Liver (tissue), 8 donors: ENCODE measurements at regions not wholly inside any gene's neighbourhood (a gene's known extent, or its start where the extent isn't known, plus 50 kb on each side); places are given as distances from the start of the nearest gene placed in this dataset.

Experiments used
- DNase-seq: peaks from one replicate; pipeline ENCODE4 v3.0.0-alpha.2; 2017; ENCODE audit warnings: low spot score
- H3K27ac ChIP-seq, 2 donors: one replicate each; pipeline ENCODE4 v1.7.0; 2013; ENCODE audit warnings: inconsistent platforms in 2 of 2, low read length in 2 of 2, control low read depth in 1 of 2, low read depth in 1 of 2, mild to moderate bottlenecking in 1 of 2
- H3K27me3 ChIP-seq, 4 donors: one replicate each; pipeline versions ENCODE4 v1.6.1 to v1.7.0; 2013; ENCODE audit warnings: low read length in 3 of 4, inconsistent platforms in 1 of 4, mild to moderate bottlenecking in 1 of 4, moderate library complexity in 1 of 4; ENCODE audit not compliant: control insufficient read depth in 4 of 4, insufficient read depth in 4 of 4
- H3K36me3 ChIP-seq, 4 donors: one replicate each; pipeline versions ENCODE4 v1.6.1 to v1.7.0; 2013; ENCODE audit warnings: low read length in 3 of 4, mild to moderate bottlenecking in 3 of 4, low read depth in 1 of 4, moderate library complexity in 1 of 4; ENCODE audit not compliant: control insufficient read depth in 4 of 4, insufficient read depth in 3 of 4
- H3K4me1 ChIP-seq, 4 donors: one replicate each; pipeline versions ENCODE4 v1.6.1 to v1.7.0; 2013; ENCODE audit warnings: low read length in 3 of 4, mild to moderate bottlenecking in 3 of 4, moderate library complexity in 1 of 4; ENCODE audit not compliant: control insufficient read depth in 4 of 4, insufficient read depth in 4 of 4
- H3K4me3 ChIP-seq, 3 donors: one replicate each; pipeline versions ENCODE4 v1.6.1 to v1.7.0; 2013; ENCODE audit warnings: low read length in 3 of 3, control low read depth in 1 of 3, low read depth in 1 of 3, mild to moderate bottlenecking in 1 of 3
- H3K9ac ChIP-seq, 2 donors: one replicate each; pipeline ENCODE4 v1.7.0; 2013; ENCODE audit warnings: low read length in 2 of 2, mild to moderate bottlenecking in 2 of 2, moderate library complexity in 2 of 2, control low read depth in 1 of 2, low read depth in 1 of 2
- H3K9me3 ChIP-seq, 4 donors: one replicate each; pipeline versions ENCODE4 v1.6.1 to v1.7.0; 2013; ENCODE audit warnings: low read length in 3 of 4; ENCODE audit not compliant: control insufficient read depth in 4 of 4
- ATF3 ChIP-seq: IDR thresholded peaks from 2 replicates; pipeline ENCODE4 v1.6.1; 2016; ENCODE audit warnings: antibody characterized with exemption
- CTCF ChIP-seq: fragments of 150-350 bp; IDR thresholded peaks from 2 replicates; pipeline ENCODE4 v1.5.1; 2017; ENCODE audit warnings: improper control_type of control experiment, low read depth, low read length; ENCODE audit not compliant: missing input control
- EGR1 ChIP-seq, 2 donors: IDR thresholded peaks; 2 replicates each; pipeline ENCODE4 v1.6.1; 2016 to 2018; ENCODE audit warnings: antibody characterized with exemption in 2 of 2, low read depth in 2 of 2
- FOXA1 ChIP-seq: IDR thresholded peaks from 2 replicates; pipeline ENCODE4 v1.6.1; 2016; ENCODE audit warnings: antibody characterized with exemption
- FOXA2 ChIP-seq: IDR thresholded peaks from 2 replicates; pipeline ENCODE4 v1.6.1; 2016; ENCODE audit warnings: antibody characterized with exemption
- GABPA ChIP-seq, 2 donors: IDR thresholded peaks in 1 of 2; conservative IDR thresholded peaks in 1 of 2; 2 replicates each; pipeline ENCODE4 v1.6.1; 2016; ENCODE audit warnings: antibody characterized with exemption in 2 of 2, mild to moderate bottlenecking in 1 of 2, moderate library complexity in 1 of 2
- HNF4A ChIP-seq, 2 donors: conservative IDR thresholded peaks; 2 replicates each; pipeline ENCODE4 v1.6.1; 2016; ENCODE audit warnings: antibody characterized with exemption in 2 of 2, mild to moderate bottlenecking in 2 of 2
- HNF4G ChIP-seq: IDR thresholded peaks from 2 replicates; pipeline ENCODE4 v1.6.1; 2016; ENCODE audit warnings: antibody characterized with exemption
- JUND ChIP-seq, 2 donors: IDR thresholded peaks; 2 replicates each; pipeline ENCODE4 v1.6.1; 2016; ENCODE audit warnings: antibody characterized with exemption in 2 of 2
- NR2F2 ChIP-seq: IDR thresholded peaks from 2 replicates; pipeline ENCODE4 v1.6.1; 2016; ENCODE audit warnings: antibody characterized with exemption
- RAD21 ChIP-seq, 2 donors: IDR thresholded peaks; 2 replicates each; pipeline ENCODE4 v1.6.1; 2016; ENCODE audit warnings: antibody characterized with exemption in 2 of 2, mild to moderate bottlenecking in 2 of 2
- RXRA ChIP-seq, 2 donors: IDR thresholded peaks; 2 replicates each; pipeline ENCODE4 v1.6.1; 2017 to 2018; ENCODE audit warnings: antibody characterized with exemption in 2 of 2, mild to moderate bottlenecking in 1 of 2
- SP1 ChIP-seq: IDR thresholded peaks from 2 replicates; pipeline ENCODE4 v1.6.1; 2018; ENCODE audit warnings: antibody characterized with exemption, mild to moderate bottlenecking
- TAF1 ChIP-seq: conservative IDR thresholded peaks from 2 replicates; pipeline ENCODE4 v1.6.1; 2016; ENCODE audit warnings: antibody characterized with exemption, mild to moderate bottlenecking
- YY1 ChIP-seq: IDR thresholded peaks from 2 replicates; pipeline ENCODE4 v1.6.1; 2016; ENCODE audit warnings: antibody characterized with exemption, mild to moderate bottlenecking
- WGBS: extraction: QIAGEN DNeasy Blood & Tissue Kit; methylation state at CpG from one replicate; pipeline ENCODE4 v1.1.7; 2013; 5-methylcytosine and 5-hydroxymethylcytosine counted together
- TF ChIP-seq, protein P1 (sequence below): IDR thresholded peaks from 2 replicates; pipeline ENCODE4 v1.6.1; 2016; ENCODE audit warnings: antibody characterized with exemption
- TF ChIP-seq, protein P2 (sequence below): IDR thresholded peaks from 2 replicates; pipeline ENCODE4 v1.6.1; 2016; ENCODE audit warnings: antibody characterized with exemption
- TF ChIP-seq, protein P3 (sequence below): IDR thresholded peaks from 2 replicates; pipeline ENCODE4 v1.6.1; 2016; ENCODE audit warnings: antibody characterized with exemption, mild to moderate bottlenecking
- donor health status: healthy.
- donor health status: healthy.
- donor health status: healthy.
- donor health status: healthy.
- donor health status: healthy.

DNA sequence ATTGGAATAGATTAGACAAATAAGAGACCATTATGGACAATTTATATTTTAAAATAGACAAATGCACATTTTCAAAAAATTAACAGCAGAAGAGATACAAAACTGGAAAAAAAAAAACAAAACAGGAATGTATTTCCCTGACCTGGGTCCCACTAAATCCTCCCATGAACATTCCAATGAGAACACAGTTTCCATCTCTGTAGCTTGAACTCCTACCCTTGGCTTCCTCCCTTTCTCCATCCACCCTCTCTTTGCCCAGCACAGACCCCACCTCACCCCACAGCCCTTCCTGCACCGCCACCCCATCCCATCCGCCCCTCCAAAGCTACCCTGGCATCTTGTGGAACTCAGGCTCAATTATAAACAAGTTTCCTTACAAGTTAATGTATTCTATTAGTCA, 71.2 kb upstream of the MPP7 start:
- Histone ChIP-seq H3K36me3 (no peaks in the 10 kb centered on the region), H3K9me3 (no peaks in the 10 kb centered on the region), H3K27me3 (no peaks in the 10 kb centered on the region), H3K27ac (no peak overlapping the region), H3K9ac (no peak overlapping the region), H3K4me1 (no peaks in the 10 kb centered on the region), H3K4me3 (no peak overlapping the region)
- DNase-seq = no peak
- TF ChIP-seq, protein P1, sequence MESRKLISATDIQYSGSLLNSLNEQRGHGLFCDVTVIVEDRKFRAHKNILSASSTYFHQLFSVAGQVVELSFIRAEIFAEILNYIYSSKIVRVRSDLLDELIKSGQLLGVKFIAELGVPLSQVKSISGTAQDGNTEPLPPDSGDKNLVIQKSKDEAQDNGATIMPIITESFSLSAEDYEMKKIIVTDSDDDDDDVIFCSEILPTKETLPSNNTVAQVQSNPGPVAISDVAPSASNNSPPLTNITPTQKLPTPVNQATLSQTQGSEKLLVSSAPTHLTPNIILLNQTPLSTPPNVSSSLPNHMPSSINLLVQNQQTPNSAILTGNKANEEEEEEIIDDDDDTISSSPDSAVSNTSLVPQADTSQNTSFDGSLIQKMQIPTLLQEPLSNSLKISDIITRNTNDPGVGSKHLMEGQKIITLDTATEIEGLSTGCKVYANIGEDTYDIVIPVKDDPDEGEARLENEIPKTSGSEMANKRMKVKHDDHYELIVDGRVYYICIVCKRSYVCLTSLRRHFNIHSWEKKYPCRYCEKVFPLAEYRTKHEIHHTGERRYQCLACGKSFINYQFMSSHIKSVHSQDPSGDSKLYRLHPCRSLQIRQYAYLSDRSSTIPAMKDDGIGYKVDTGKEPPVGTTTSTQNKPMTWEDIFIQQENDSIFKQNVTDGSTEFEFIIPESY = no peak
- no peak for TF ChIP-seq FOXA1
- TF ChIP-seq YY1 = no peak
- TF ChIP-seq NR2F2 = no peak
- no peak for TF ChIP-seq GABPA (IDR thresholded peaks at IDR 0.05 in 1 of 2, conservative IDR thresholded peaks at IDR 0.05 in 1 of 2)
- TF ChIP-seq FOXA2 = no peak
- TF ChIP-seq HNF4G = no peak
- no peak for TF ChIP-seq TAF1
- TF ChIP-seq RAD21 (IDR thresholded peaks at IDR 0.05) = no peak
- no peak for TF ChIP-seq RXRA (IDR thresholded peaks at IDR 0.05)
- no peak for TF ChIP-seq EGR1 (IDR thresholded peaks at IDR 0.05; ENCODE audit: low read depth in 2 of 2)
- TF ChIP-seq CTCF = no peak
- no peak for TF ChIP-seq ATF3
- TF ChIP-seq SP1 = no peak
- TF ChIP-seq, protein P2, sequence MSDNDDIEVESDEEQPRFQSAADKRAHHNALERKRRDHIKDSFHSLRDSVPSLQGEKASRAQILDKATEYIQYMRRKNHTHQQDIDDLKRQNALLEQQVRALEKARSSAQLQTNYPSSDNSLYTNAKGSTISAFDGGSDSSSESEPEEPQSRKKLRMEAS = no peak
- TF ChIP-seq HNF4A (conservative IDR thresholded peaks at IDR 0.05) = no peak
- no peak for TF ChIP-seq JUND (IDR thresholded peaks at IDR 0.05)
- TF ChIP-seq, protein P3, sequence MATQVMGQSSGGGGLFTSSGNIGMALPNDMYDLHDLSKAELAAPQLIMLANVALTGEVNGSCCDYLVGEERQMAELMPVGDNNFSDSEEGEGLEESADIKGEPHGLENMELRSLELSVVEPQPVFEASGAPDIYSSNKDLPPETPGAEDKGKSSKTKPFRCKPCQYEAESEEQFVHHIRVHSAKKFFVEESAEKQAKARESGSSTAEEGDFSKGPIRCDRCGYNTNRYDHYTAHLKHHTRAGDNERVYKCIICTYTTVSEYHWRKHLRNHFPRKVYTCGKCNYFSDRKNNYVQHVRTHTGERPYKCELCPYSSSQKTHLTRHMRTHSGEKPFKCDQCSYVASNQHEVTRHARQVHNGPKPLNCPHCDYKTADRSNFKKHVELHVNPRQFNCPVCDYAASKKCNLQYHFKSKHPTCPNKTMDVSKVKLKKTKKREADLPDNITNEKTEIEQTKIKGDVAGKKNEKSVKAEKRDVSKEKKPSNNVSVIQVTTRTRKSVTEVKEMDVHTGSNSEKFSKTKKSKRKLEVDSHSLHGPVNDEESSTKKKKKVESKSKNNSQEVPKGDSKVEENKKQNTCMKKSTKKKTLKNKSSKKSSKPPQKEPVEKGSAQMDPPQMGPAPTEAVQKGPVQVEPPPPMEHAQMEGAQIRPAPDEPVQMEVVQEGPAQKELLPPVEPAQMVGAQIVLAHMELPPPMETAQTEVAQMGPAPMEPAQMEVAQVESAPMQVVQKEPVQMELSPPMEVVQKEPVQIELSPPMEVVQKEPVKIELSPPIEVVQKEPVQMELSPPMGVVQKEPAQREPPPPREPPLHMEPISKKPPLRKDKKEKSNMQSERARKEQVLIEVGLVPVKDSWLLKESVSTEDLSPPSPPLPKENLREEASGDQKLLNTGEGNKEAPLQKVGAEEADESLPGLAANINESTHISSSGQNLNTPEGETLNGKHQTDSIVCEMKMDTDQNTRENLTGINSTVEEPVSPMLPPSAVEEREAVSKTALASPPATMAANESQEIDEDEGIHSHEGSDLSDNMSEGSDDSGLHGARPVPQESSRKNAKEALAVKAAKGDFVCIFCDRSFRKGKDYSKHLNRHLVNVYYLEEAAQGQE = no peak
- WGBS = 89% methylated on average over 2 of the region's 2 CpGs
